Activated naive CD4-positive, alpha-beta T cell treated with anti-CD3 and anti-CD28 coated beads for 36 hours (primary cell): ENCODE measurements at regions not wholly inside any gene's neighbourhood (a gene's known extent, or its start where the extent isn't known, plus 50 kb on each side); places are given as distances from the start of the nearest gene placed in this dataset.

Source experiments
- CTCF ChIA-PET: fragments of 350-600 bp; sonication (Branson Sonifier 250); formaldehyde crosslinking; loops from one replicate; lab custom pipeline; 2021; ENCODE audit warnings: antibody characterized with exemption; lab: Charles Lee
- DNase-seq: peaks from one replicate; pipeline ENCODE4 v3.0.0-alpha.2; 2020
- H3K27ac Mint-ChIP-seq: one replicate; pipeline ENCODE4 v1.8.0; 2021; ENCODE audit warnings: mild to moderate bottlenecking, mixed read lengths
- H3K27me3 Mint-ChIP-seq: one replicate; pipeline ENCODE4 v1.8.0; 2021; ENCODE audit warnings: low read depth, mixed read lengths
- H3K36me3 Mint-ChIP-seq: one replicate; pipeline ENCODE4 v1.8.0; 2021; ENCODE audit warnings: low read depth, mixed read lengths
- H3K4me1 Mint-ChIP-seq: one replicate; pipeline ENCODE4 v1.8.0; 2021; ENCODE audit warnings: low read depth, mixed read lengths
- H3K4me3 Mint-ChIP-seq: one replicate; pipeline ENCODE4 v1.8.0; 2021; ENCODE audit warnings: mild to moderate bottlenecking, moderate library complexity, mixed read lengths
- H3K9me3 Mint-ChIP-seq: one replicate; pipeline ENCODE4 v1.8.0; 2021; ENCODE audit warnings: mixed read lengths
- intact Hi-C: fragments of 100-400 bp; cut with micrococcal nuclease; formaldehyde crosslinking; loops from one replicate; pipeline ENCODE4 v1.15.1; 2023

- Mint-ChIP-seq H3K9me3 (no peaks in the 10 kb centered on the region), H3K27me3 (no peaks in the 10 kb centered on the region), H3K36me3 (no peaks in the 10 kb centered on the region), H3K4me1 (no peaks in the 10 kb centered on the region), H3K27ac (no peak overlapping the region), H3K4me3 (no peak overlapping the region)
- CTCF ChIA-PET: no interaction called here
- intact Hi-C loops: no loop called here
- no peak for DNase-seq
These were observed 315.0 kb downstream of the PPP1R2C start for GRCh38 chrX:42462917-42463316.

GRCh38 chrX:42460706-42461105 is 317.3 kb downstream of the PPP1R2C start:
- no peak overlapping the region for H3K27ac Mint-ChIP-seq
- intact Hi-C loops: no loop called here
- no peak for DNase-seq
- H3K9me3 Mint-ChIP-seq: no peaks in the 10 kb centered on the region
- H3K4me1 Mint-ChIP-seq: no peaks in the 10 kb centered on the region
- CTCF ChIA-PET: no interaction called here
- no peak overlapping the region for H3K4me3 Mint-ChIP-seq
- H3K36me3 Mint-ChIP-seq: no peaks in the 10 kb centered on the region
- H3K27me3 Mint-ChIP-seq: no peaks in the 10 kb centered on the region

GRCh38 chrX:42459735-42460134 is 318.2 kb downstream of the PPP1R2C start:
- Mint-ChIP-seq H3K4me1 (no peaks in the 10 kb centered on the region), H3K27ac (no peak overlapping the region), H3K9me3 (no peaks in the 10 kb centered on the region), H3K27me3 (no peaks in the 10 kb centered on the region), H3K4me3 (no peak overlapping the region), H3K36me3 (no peaks in the 10 kb centered on the region)
- intact Hi-C loops: no loop called here
- DNase-seq: no peak
- CTCF ChIA-PET: no interaction called here

- intact Hi-C loops: no loop called here
- Mint-ChIP-seq H3K9me3 (no peaks in the 10 kb centered on the region), H3K36me3 (no peaks in the 10 kb centered on the region), H3K27ac (no peak overlapping the region), H3K4me1 (no peaks in the 10 kb centered on the region), H3K27me3 (no peaks in the 10 kb centered on the region), H3K4me3 (no peak overlapping the region)
- DNase-seq: no peak
- CTCF ChIA-PET: no interaction called here
These were observed 321.7 kb downstream of the PPP1R2C start for GRCh38 chrX:42456176-42456700.

GRCh38 chrX:42450228-42450627 is 327.7 kb downstream of the PPP1R2C start:
- H3K27ac Mint-ChIP-seq: no peak overlapping the region
- no peaks in the 10 kb centered on the region for H3K27me3 Mint-ChIP-seq
- H3K4me3 Mint-ChIP-seq: no peak overlapping the region
- no peaks in the 10 kb centered on the region for H3K4me1 Mint-ChIP-seq
- peaks cover 8% of the 10 kb centered on the region for H3K9me3 Mint-ChIP-seq
- no peaks in the 10 kb centered on the region for H3K36me3 Mint-ChIP-seq
- no peak for DNase-seq
- CTCF ChIA-PET: no interaction called here
- intact Hi-C loops: no loop called here

GRCh38 chrX:42443267-42443666 is 334.7 kb downstream of the PPP1R2C start:
- CTCF ChIA-PET: no interaction called here

GRCh38 chrX:42442745-42443144 is 335.2 kb downstream of the PPP1R2C start:
- Mint-ChIP-seq H3K4me3 (no peak overlapping the region), H3K4me1 (no peaks in the 10 kb centered on the region), H3K36me3 (no peaks in the 10 kb centered on the region), H3K27me3 (no peaks in the 10 kb centered on the region), H3K27ac (no peak overlapping the region), H3K9me3 (peaks cover 7% of the 10 kb centered on the region)
- intact Hi-C loops: no loop called here
- DNase-seq: no peak
- CTCF ChIA-PET: no interaction called here

More at GRCh38 chrX:42443267-42443666, 334.7 kb downstream of the PPP1R2C start:
- H3K36me3 Mint-ChIP-seq: no peaks in the 10 kb centered on the region
- intact Hi-C loops: no loop called here
- no peak for DNase-seq
- no peak overlapping the region for H3K27ac Mint-ChIP-seq
- no peaks in the 10 kb centered on the region for H3K4me1 Mint-ChIP-seq
- peaks cover 7% of the 10 kb centered on the region for H3K9me3 Mint-ChIP-seq
- H3K4me3 Mint-ChIP-seq: no peak overlapping the region
- H3K27me3 Mint-ChIP-seq: no peaks in the 10 kb centered on the region

- Mint-ChIP-seq H3K4me1 (no peaks in the 10 kb centered on the region), H3K36me3 (peaks cover 3% of the 10 kb centered on the region), H3K4me3 (no peak overlapping the region), H3K27ac (no peak overlapping the region), H3K9me3 (peaks cover 3% of the 10 kb centered on the region), H3K27me3 (peaks cover 3% of the 10 kb centered on the region)
- CTCF ChIA-PET: no interaction called here
- intact Hi-C loops: no loop called here
- no peak for DNase-seq
These were observed 340.8 kb downstream of the PPP1R2C start for GRCh38 chrX:42437211-42437610.

GRCh38 chrX:42434458-42435166 is 343.4 kb downstream of the PPP1R2C start:
- Mint-ChIP-seq H3K4me1 (no peaks in the 10 kb centered on the region), H3K27ac (no peak overlapping the region), H3K9me3 (peaks cover 3% of the 10 kb centered on the region), H3K36me3 (peaks cover 3% of the 10 kb centered on the region), H3K27me3 (peaks cover 3% of the 10 kb centered on the region), H3K4me3 (no peak overlapping the region)
- intact Hi-C loops: no loop called here
- CTCF ChIA-PET: interaction anchor here (0.6 kb wide), 1 partner anchor 200 kb away, joined by 8 read pairs; no protein-coding TSS in a partner anchor
- DNase-seq: no peak

GRCh38 chrX:42432552-42432951 is 345.4 kb downstream of the PPP1R2C start:
- intact Hi-C loops: no loop called here
- peaks cover 3% of the 10 kb centered on the region for H3K27me3 Mint-ChIP-seq
- peaks cover 3% of the 10 kb centered on the region for H3K9me3 Mint-ChIP-seq
- DNase-seq: no peak
- no peaks in the 10 kb centered on the region for H3K4me1 Mint-ChIP-seq
- H3K4me3 Mint-ChIP-seq: no peak overlapping the region
- H3K27ac Mint-ChIP-seq: no peak overlapping the region
- CTCF ChIA-PET: no interaction called here
- H3K36me3 Mint-ChIP-seq: peaks cover 3% of the 10 kb centered on the region

GRCh38 chrX:42422961-42423360 is 355.0 kb downstream of the PPP1R2C start:
- no peaks in the 10 kb centered on the region for H3K27me3 Mint-ChIP-seq
- H3K9me3 Mint-ChIP-seq: no peaks in the 10 kb centered on the region
- no peaks in the 10 kb centered on the region for H3K36me3 Mint-ChIP-seq
- no peaks in the 10 kb centered on the region for H3K4me1 Mint-ChIP-seq
- CTCF ChIA-PET: no interaction called here
- H3K27ac Mint-ChIP-seq: no peak overlapping the region
- intact Hi-C loops: no loop called here
- DNase-seq: no peak
- no peak overlapping the region for H3K4me3 Mint-ChIP-seq

- CTCF ChIA-PET: no interaction called here
- H3K27ac Mint-ChIP-seq: no peak overlapping the region
These were observed 357.5 kb downstream of the PPP1R2C start for GRCh38 chrX:42420426-42420825.

GRCh38 chrX:42415636-42416035 is 362.3 kb downstream of the PPP1R2C start:
- peaks cover 12% of the 10 kb centered on the region for H3K9me3 Mint-ChIP-seq
- H3K36me3 Mint-ChIP-seq: peaks cover 2% of the 10 kb centered on the region
- CTCF ChIA-PET: no interaction called here
- no peak overlapping the region for H3K27ac Mint-ChIP-seq
- H3K27me3 Mint-ChIP-seq: no peaks in the 10 kb centered on the region
- H3K4me1 Mint-ChIP-seq: peaks cover 4% of the 10 kb centered on the region
- intact Hi-C loops: no loop called here
- H3K4me3 Mint-ChIP-seq: no peak overlapping the region
- no peak for DNase-seq

More at GRCh38 chrX:42420426-42420825, 357.5 kb downstream of the PPP1R2C start:
- DNase-seq: no peak
- Mint-ChIP-seq H3K27me3 (no peaks in the 10 kb centered on the region), H3K9me3 (no peaks in the 10 kb centered on the region), H3K4me3 (no peak overlapping the region), H3K4me1 (no peaks in the 10 kb centered on the region), H3K36me3 (no peaks in the 10 kb centered on the region)
- intact Hi-C loops: no loop called here
